ENCODE measurements at regions not wholly inside any gene's neighbourhood (a gene's known extent, or its start where the extent isn't known, plus 50 kb on each side); places are given as distances from the start of the nearest gene placed in this dataset.

- Histone ChIP-seq H3K36me3 (no peaks in the 10 kb centered on the region), H3K4me3 (ENCODE audit: low read depth, low read length) (no peak overlapping the region), H3K9me3 (ENCODE audit: severe bottlenecking) (no peaks in the 10 kb centered on the region), H3K27me3 (ENCODE audit: insufficient read depth, low read depth, severe bottlenecking) (no peaks in the 10 kb centered on the region), H3K27ac (no peak overlapping the region)
- TF ChIP-seq CTCF (IDR thresholded peaks at IDR 0.05; ENCODE audit: low read depth, low read length), result no peak
- DNase-seq, result no peak
These were observed 289.6 kb downstream of the PREX1 start for GRCh38 chr20:48538058-48538825.

GRCh38 chr20:48536206-48536605, 291.6 kb downstream of the PREX1 start:
- Histone ChIP-seq H3K27me3 (ENCODE audit: insufficient read depth, low read depth, severe bottlenecking) (no peaks in the 10 kb centered on the region), H3K36me3 (no peaks in the 10 kb centered on the region), H3K4me3 (ENCODE audit: low read depth, low read length) (no peak overlapping the region), H3K27ac (no peak overlapping the region), H3K9me3 (ENCODE audit: severe bottlenecking) (no peaks in the 10 kb centered on the region)
- TF ChIP-seq CTCF (IDR thresholded peaks at IDR 0.05; ENCODE audit: low read depth, low read length), result no peak
- no peak for DNase-seq

- no peak for DNase-seq
- H3K4me3 ChIP-seq (ENCODE audit: low read depth, low read length), result no peak overlapping the region
- H3K27me3 ChIP-seq (ENCODE audit: insufficient read depth, low read depth, severe bottlenecking), result no peaks in the 10 kb centered on the region
- H3K36me3 ChIP-seq, result no peaks in the 10 kb centered on the region
- H3K27ac ChIP-seq, result no peak overlapping the region
- no peak for TF ChIP-seq CTCF (IDR thresholded peaks at IDR 0.05; ENCODE audit: low read depth, low read length)
- H3K9me3 ChIP-seq (ENCODE audit: severe bottlenecking), result no peaks in the 10 kb centered on the region
These were observed 292.2 kb downstream of the PREX1 start for GRCh38 chr20:48535556-48535955.

- Histone ChIP-seq H3K4me3 (ENCODE audit: low read depth, low read length) (no peak overlapping the region), H3K27me3 (ENCODE audit: insufficient read depth, low read depth, severe bottlenecking) (no peaks in the 10 kb centered on the region), H3K9me3 (ENCODE audit: severe bottlenecking) (no peaks in the 10 kb centered on the region), H3K36me3 (no peaks in the 10 kb centered on the region), H3K27ac (no peak overlapping the region)
- TF ChIP-seq CTCF (IDR thresholded peaks at IDR 0.05; ENCODE audit: low read depth, low read length), result no peak
- no peak for DNase-seq
These were observed 295.8 kb downstream of the PREX1 start for GRCh38 chr20:48532028-48532427.

GRCh38 chr20:48531505-48531904, 296.3 kb downstream of the PREX1 start:
- Histone ChIP-seq H3K9me3 (ENCODE audit: severe bottlenecking) (no peaks in the 10 kb centered on the region), H3K27me3 (ENCODE audit: insufficient read depth, low read depth, severe bottlenecking) (no peaks in the 10 kb centered on the region), H3K27ac (no peak overlapping the region), H3K4me3 (ENCODE audit: low read depth, low read length) (no peak overlapping the region), H3K36me3 (no peaks in the 10 kb centered on the region)
- no peak for TF ChIP-seq CTCF (IDR thresholded peaks at IDR 0.05; ENCODE audit: low read depth, low read length)
- DNase-seq, result no peak

- H3K27me3 ChIP-seq (ENCODE audit: insufficient read depth, low read depth, severe bottlenecking), result no peaks in the 10 kb centered on the region
- H3K9me3 ChIP-seq (ENCODE audit: severe bottlenecking), result no peaks in the 10 kb centered on the region
- H3K27ac ChIP-seq, result no peak overlapping the region
- no peak for DNase-seq
- no peak for TF ChIP-seq CTCF (IDR thresholded peaks at IDR 0.05; ENCODE audit: low read depth, low read length)
- H3K4me3 ChIP-seq (ENCODE audit: low read depth, low read length), result no peak overlapping the region
- no peaks in the 10 kb centered on the region for H3K36me3 ChIP-seq
These were observed 296.8 kb downstream of the PREX1 start for GRCh38 chr20:48530957-48531356.

Measured in WERI-Rb-1 (cell line).